Limb (tissue), 2 donors: ENCODE measurements at regions not wholly inside any gene's neighbourhood (a gene's known extent, or its start where the extent isn't known, plus 50 kb on each side); places are given as distances from the start of the nearest gene placed in this dataset.

Experiments used
- DNase-seq, 2 donors: peaks; one replicate each; pipeline ENCODE4 v3.0.0-alpha.2; 2016; ENCODE audit errors: extremely low spot score in 2 of 2

- no peak for DNase-seq
These were observed 142.4 kb upstream of the LYZL1 start for GRCh38 chr10:29146311-29147100.

GRCh38 chr10:29150010-29150409 is 138.9 kb upstream of the LYZL1 start:
- DNase-seq = no peak

DNA sequence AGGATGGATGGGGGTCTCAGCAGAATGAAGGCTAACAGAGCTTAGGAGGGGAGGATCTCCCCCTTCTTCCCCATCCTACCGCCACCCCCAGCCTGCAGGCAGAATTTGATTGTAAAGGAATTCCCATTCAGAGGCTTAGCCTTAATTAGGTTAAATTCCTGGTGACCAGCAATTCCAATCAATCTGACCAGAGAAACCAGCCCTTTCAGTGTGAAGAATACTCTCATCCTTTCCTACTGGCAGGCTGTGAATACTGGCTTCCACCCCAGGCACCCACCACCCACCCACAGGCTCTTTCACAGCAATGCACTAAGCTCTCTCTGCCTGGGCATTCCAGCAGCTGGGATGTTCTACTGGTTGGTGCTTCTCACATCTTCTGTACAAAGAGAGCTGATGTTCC is 137.9 kb upstream of the LYZL1 start:
- no peak for DNase-seq

GRCh38 chr10:29157321-29157720 is 131.5 kb upstream of the LYZL1 start:
- no peak for DNase-seq

DNA sequence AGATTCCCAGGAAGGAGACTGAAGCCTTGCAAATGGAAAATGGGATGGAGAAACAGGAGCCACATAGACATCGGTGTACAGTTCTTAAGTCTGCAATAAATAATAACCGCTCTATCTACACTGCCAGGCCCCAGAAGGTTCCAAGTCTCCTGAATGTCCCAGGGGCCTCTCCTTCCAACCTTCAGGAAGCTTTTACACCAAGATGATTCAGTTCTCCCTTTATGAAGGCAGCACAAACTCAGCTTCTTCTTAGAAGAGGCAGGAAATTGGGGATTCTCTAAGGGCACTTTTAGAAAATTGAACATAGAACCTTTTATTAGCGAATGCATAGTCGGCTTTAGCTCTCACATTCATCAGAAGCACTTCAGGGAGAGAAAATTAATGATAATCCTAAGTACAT is 130.8 kb upstream of the LYZL1 start:
- DNase-seq = no peak

DNA sequence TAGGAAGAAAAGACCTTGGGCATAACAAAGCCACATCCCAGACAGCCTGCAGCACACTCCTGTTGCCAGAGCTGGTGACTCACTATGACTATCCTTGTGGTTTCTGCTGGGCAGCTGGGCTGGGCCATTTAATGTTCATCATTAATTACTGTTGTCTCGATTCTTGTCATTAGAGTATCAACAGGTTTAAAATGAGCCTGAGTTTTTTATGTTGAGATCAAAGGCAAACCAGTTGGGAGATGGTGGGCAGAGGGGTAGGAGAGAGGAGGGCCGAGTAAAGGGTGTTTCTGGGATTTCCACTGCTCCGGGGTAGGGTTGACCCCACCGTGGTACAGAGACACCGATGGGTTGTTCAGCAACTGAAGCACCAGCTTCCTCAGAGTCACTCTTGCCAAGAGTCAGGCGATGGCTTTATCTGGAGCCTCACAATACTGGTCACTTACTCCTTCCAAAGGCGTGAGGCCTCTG is 128.7 kb upstream of the LYZL1 start:
- DNase-seq = no peak

GRCh38 chr10:29163746-29164145 is 125.1 kb upstream of the LYZL1 start:
- DNase-seq = no peak

- no peak for DNase-seq
These were observed 122.2 kb upstream of the LYZL1 start for GRCh38 chr10:29166713-29167112.

DNA sequence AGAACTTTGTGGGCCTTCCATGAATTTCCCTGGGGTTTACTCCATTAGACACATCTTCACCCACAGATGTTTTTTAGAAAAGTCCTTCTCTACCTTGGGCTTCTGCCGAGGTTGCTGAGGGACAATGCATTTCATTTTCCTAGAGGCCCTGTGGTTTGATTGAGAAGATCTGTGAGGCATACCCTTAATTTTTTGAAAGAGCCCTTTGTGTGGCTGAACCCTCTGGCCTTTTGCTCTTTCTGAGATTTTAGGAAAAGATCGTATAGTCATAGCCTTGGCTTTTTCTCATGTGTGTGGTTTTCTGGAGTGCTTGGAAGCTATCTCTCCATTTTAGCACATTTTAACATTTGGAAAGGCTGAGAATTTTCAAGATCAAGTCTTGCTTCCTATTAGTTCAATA is 119.8 kb upstream of the LYZL1 start:
- DNase-seq = no peak

- DNase-seq = no peak
These were observed 117.2 kb upstream of the LYZL1 start for GRCh38 chr10:29171717-29172116.

DNA sequence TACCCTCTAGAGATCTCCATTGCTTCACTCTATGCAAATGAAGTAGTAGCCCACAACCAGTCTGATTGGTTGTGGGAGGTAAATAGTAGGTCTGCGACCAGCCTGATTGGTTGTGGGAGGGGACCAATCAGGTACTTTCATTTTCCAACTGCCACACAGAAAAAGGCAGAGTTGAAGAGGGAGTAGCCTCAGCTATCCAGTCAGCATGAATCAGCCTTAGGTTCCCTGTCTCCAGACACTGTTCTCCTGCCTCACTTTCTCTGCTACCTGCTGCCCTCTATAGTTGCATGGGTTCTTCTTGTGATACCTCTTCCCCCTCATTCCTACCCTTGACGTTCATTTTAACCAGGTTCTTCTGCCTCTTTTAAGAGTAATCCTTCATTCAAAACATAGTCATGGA is 114.5 kb upstream of the LYZL1 start:
- DNase-seq = no peak

- no peak for DNase-seq
These were observed 111.7 kb upstream of the LYZL1 start for GRCh38 chr10:29176845-29177832.

DNA sequence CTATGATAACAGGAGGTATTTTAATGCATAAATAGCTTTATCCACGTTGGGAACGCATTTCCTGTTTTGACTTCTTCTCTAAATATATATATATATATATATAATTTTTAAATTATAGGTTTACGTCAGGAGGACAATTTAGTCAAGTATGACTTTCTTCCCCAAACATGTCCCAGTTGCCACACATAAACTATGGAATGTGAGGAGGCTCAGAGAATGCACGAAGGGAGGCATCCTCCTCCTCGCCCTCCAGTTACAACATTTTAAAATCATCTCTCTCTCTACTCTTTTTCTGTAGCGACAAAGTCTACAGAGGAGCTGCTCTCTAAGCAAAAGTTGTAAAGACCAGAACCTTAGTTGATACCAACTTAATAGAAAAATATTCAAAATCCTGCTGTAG is 106.9 kb upstream of the LYZL1 start:
- no peak for DNase-seq

- DNase-seq = no peak
These were observed 105.4 kb upstream of the LYZL1 start for GRCh38 chr10:29183301-29183945.

- no peak for DNase-seq
These were observed 104.5 kb upstream of the LYZL1 start for GRCh38 chr10:29184205-29185000.

- no peak for DNase-seq
These were observed 103.8 kb upstream of the LYZL1 start for GRCh38 chr10:29185050-29185449.

DNA sequence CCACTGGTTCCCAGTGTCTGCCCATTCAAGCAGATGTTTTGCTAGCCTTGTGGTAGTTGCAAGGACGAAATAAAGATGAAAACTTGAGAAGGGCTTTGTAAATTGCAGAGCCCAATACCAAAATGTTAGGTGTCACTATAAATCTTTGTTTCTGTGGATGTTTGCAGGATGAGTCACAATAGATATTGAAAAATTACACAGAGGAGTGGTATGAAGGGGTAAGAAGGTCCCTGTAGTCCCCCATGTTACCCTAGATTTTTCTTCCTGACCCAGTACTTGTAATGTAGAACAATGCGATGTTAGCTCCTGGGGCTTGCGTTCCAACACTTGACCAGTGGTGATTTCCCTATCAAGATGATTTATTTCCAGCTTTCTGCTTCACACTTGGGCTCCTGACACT is 102.6 kb upstream of the LYZL1 start:
- DNase-seq = no peak

DNA sequence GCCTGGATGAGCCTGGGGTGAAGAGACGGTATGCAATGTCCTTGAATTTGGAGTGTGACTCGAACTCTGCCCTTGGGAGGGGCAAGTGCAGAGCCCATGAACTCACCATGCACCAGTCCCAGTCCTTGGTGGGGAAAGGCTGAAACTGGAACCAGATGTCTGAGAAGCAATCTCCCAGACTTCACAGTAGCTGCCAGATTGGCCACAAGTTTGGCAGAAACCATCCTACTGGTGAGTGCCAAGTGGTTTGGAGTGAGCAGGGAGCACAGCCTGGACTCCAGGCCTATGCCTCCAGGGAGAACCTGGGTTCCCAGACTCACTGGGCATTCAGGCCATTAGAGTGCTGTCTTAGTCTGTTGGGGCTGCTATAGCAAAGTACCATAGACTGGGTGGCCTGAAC is 99.6 kb upstream of the LYZL1 start:
- DNase-seq = no peak

DNA sequence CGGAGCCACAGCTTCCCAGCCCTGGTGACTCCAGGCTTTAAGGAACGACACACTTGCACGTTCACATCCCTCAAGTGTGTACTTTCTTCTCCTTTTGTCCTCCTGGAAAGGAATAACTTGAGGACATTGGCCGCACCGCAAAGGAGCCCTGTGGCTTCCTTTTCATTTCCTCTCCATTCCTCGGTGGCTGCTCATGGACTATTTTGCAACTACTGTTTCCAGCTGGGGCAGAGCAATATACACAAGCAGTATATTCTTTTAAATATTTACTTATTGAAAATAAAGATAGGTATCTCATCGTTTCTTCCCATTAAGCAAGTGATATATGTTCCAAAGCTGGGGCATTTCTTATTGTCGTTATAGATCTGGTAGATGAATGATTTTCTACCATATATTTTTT is 97.2 kb upstream of the LYZL1 start:
- DNase-seq = no peak

DNA sequence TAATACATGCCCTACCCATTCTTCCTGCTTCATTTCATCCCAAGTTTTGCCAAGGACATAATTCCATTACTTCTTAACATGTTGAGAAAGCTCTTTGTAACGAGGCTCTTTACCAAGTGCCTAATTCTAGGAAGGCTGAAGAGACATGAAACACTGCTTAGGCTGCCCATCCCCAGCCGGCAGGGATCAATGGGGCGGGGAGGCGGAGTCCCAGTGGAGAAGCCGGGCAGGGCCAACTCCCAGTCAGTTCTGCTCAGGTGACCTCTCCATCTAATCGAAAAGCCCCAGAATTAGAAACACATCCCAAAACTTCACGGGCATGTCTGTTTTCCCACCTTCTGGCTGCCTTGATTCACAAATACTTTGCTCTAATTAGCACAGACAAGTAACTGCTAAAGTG is 89.5 kb upstream of the LYZL1 start:
- no peak for DNase-seq
